BJ (cell line): ENCODE measurements at regions not wholly inside any gene's neighbourhood (a gene's known extent, or its start where the extent isn't known, plus 50 kb on each side); places are given as distances from the start of the nearest gene placed in this dataset.

ENCODE experiments used
- CTCF ChIA-PET: fragments of 350-600 bp; formaldehyde crosslinking; extraction: SDS; loops from one replicate; lab custom pipeline; 2021; ENCODE audit warnings: antibody characterized with exemption, inconsistent platforms; lab: Yijun Ruan, JAX
- POLR2A ChIA-PET: fragments of 300-600 bp; sonication (Branson Sonifier 250); formaldehyde crosslinking; extraction: SDS; loops from one replicate; lab custom pipeline; 2021; ENCODE audit warnings: antibody characterized with exemption; lab: Charles Lee
- DNase-seq: peaks from one replicate; pipeline ENCODE4 v3.0.0-alpha.2; 2011; ENCODE audit warnings: low read depth
- H3K27me3 ChIP-seq: 2 replicates; pipeline ENCODE4 v1.6.0; 2011; ENCODE audit warnings: low read length; ENCODE audit not compliant: control insufficient read depth, insufficient read depth
- H3K36me3 ChIP-seq: 2 replicates; pipeline ENCODE4 v1.5.1; 2011; ENCODE audit warnings: low read length; ENCODE audit not compliant: control insufficient read depth, insufficient read depth
- H3K4me3 ChIP-seq: 2 replicates; pipeline ENCODE4 v1.5.1; 2011; ENCODE audit warnings: low read depth, mild to moderate bottlenecking, control low read depth, low read length
- CTCF ChIP-seq: IDR thresholded peaks from 2 replicates; pipeline ENCODE4 v1.5.1; 2011; ENCODE audit warnings: low read depth, mild to moderate bottlenecking, control low read depth, inconsistent platforms, low read length, moderate library complexity; ENCODE audit not compliant: insufficient read depth

- ChIA-PET CTCF (no interaction called here), POLR2A (no interaction called here)
- DNase-seq: no peak
- no peak for TF ChIP-seq CTCF
- Histone ChIP-seq H3K36me3 (no peaks in the 10 kb centered on the region), H3K27me3 (no peaks in the 10 kb centered on the region), H3K4me3 (no peak overlapping the region)
These were observed 143.8 kb upstream of the POU1F1 start for GRCh38 chr3:87420171-87420570.

GRCh38 chr3:87414271-87414670, 137.9 kb upstream of the POU1F1 start:
- Histone ChIP-seq H3K4me3 (no peak overlapping the region), H3K36me3 (no peaks in the 10 kb centered on the region), H3K27me3 (no peaks in the 10 kb centered on the region)
- DNase-seq: no peak
- CTCF ChIA-PET: no interaction called here
- POLR2A ChIA-PET: no interaction called here
- TF ChIP-seq CTCF: no peak

DNA sequence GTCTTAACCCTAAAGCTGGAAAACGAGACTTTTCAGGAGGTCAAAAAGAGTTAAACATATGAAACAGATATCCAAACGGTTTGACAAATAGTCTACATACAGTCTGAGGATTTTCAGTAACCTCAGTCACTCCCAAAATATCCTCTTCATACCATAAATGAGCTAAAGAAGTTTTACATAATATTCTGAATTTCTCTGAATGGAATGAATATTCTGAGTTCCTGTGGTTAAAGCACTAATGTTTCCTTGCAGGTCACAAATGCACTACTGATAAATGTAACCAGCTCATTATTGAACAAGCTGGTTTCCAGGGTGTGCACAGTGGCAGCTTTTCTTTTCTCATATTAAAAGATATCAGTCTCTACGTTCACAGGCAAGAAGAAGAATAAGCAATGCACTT, 137.4 kb upstream of the POU1F1 start:
- ChIA-PET POLR2A (no interaction called here), CTCF (no interaction called here)
- DNase-seq: no peak
- Histone ChIP-seq H3K27me3 (no peaks in the 10 kb centered on the region), H3K36me3 (no peaks in the 10 kb centered on the region), H3K4me3 (no peak overlapping the region)
- TF ChIP-seq CTCF: no peak

- no peak for DNase-seq
- H3K27me3 ChIP-seq: no peaks in the 10 kb centered on the region
- CTCF ChIA-PET: no interaction called here
- no peak for TF ChIP-seq CTCF
- POLR2A ChIA-PET: no interaction called here
- H3K4me3 ChIP-seq: no peak overlapping the region
- H3K36me3 ChIP-seq: no peaks in the 10 kb centered on the region
These were observed 133.7 kb upstream of the POU1F1 start for GRCh38 chr3:87410110-87410509.

GRCh38 chr3:87398168-87398801, 121.9 kb upstream of the POU1F1 start:
- H3K27me3 ChIP-seq: no peaks in the 10 kb centered on the region
- no peak overlapping the region for H3K4me3 ChIP-seq
- no peaks in the 10 kb centered on the region for H3K36me3 ChIP-seq
- no peak for TF ChIP-seq CTCF
- POLR2A ChIA-PET: no interaction called here
- CTCF ChIA-PET: no interaction called here
- DNase-seq: no peak
